NCI-H146 treated with DMSO at 0.1 percent for 48 hours (cell line): ENCODE measurements at regions not wholly inside any gene's neighbourhood (a gene's known extent, or its start where the extent isn't known, plus 50 kb on each side); places are given as distances from the start of the nearest gene placed in this dataset.
"Not testable (repeated sequence)": the region's sequence is repeated elsewhere in the genome, so short reads cannot be mapped to it uniquely, and the experiment has no call there.

Experiments used
- DNase-seq: peaks from one replicate; lab custom pipeline; 2025; ENCODE audit not compliant: unreplicated experiment; lab: John Stamatoyannopoulos, UW

DNA sequence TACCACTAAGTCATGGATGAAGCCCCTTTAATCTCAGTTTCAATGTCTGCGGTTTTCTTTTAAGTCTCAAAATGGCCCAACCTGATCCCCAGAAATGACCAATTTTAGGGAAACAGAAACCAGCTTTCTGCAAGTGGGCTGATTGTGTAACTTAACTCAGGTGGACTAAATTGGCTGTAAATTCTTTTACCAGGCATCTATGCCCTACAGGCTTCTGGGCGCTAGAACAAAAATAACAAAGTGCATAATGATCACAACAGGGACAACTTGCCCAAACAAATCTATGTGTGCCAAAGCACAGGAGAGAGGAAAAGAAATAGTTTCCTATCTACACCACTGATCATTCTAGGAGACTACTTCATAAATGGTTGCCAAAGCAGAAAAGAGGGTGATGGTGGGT, 112.3 kb upstream of the SETBP1 start:
- no peak for DNase-seq

DNA sequence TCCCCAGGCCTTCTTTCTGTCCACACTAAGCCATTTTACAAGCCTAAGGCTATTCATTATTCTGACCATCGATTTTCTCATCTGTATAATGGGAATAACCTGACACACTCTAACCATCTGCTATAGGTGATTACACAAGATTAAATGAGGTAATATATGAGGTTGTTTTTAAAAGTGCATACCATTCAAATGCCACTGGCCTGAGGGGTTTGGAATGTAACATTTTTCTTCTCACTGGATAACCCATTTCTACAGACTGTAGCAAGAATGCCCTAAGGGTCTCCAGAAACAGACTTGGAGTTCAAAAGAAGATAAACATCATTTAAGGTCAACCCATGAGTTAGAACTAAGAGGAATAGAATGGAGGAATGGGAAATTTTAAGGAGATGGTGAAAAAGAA, 111.7 kb upstream of the SETBP1 start:
- DNase-seq, result no peak

- no peak for DNase-seq
These were observed 111.2 kb upstream of the SETBP1 start for GRCh38 chr18:44569391-44570055.

DNA sequence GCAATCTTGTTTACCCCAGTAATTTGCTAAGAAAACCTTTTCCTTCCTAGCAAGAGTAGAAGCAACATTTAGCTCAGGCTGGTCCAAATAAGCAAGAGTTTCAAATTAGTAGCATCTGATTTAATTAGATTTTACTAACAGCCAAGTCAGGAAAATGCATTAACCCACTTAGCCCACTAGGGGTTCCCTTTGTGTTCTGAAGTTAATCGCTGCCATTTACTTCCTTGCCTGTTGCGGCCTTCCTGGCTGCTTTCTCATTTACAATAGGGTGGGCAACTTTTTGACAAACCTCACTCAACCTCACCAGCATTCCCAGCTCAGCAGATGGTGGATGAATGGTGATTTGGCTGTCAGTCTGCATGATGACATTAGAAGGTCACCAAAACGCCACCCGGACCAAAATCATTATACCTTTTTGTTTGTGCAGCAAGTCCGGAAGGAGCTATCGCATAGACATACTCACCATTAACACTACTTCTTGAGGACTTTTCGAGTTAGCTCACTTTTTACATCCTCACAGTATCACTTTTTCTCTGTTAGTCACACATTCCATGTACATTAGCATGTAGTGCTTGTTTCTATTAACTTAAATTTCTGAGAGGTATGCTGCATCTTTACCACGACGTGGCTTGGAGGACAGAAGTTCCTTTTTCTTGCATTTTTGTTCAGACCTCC, 101.5 kb upstream of the SETBP1 start:
- DNase-seq, result no peak

DNA sequence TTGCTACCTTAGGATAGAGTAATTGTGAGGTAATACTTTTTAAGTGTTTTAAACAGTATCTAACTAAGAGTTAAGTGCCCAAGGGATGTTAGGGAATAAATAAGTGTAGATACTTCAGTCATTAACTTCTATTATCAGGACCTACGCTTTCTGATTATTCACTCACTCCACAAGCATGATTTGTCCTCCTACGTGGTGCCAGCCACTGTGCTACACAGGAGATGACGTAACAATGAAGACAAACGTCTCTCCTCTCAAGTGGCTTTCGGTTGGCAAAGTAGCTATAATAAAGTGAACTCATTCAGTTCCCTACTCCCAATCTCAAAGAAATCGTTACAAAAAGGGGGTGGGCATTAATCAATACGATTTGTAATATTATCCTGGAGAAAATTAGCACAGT, 100.9 kb upstream of the SETBP1 start:
- DNase-seq, result no peak

DNA sequence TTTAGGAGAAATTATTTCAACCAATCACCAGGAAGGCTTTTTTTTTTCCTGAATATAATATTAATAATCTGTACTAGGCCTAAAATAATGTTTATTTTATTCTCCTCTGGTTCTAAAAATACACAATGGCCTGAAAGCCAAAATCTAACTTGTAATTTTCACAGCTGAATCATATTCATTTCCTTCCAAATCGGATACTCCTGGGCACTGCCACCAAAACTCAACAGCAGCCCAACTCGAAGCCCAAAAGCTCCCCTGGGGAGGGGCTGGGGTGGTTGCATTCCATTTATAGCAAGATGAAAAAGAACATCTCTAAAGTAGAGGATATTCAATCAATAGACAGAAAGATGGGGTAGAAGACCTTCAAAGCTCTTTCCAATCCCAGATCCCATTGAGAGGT, 100.5 kb upstream of the SETBP1 start:
- no peak for DNase-seq

- not testable (repeated sequence) for DNase-seq
These were observed 99.9 kb upstream of the SETBP1 start for GRCh38 chr18:44580782-44581181.

DNA sequence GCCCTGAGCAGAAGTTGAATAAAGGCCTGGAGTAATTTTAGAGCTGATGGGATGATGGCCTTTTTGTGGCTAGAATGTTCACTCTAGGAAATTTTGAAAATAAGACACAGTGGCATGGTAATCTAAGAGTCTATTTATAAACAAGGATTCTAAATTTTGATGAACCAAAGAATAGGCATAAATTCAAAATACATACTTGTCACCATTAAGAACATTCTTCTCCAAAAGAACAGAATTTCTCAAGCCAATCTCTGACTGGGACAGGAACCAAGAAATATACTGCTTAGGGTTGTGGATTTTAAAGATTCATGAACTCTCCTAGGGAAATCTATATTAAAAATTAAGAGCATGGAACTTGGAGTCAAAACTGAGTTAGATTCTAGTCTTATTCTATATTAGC, 98.2 kb upstream of the SETBP1 start:
- no peak for DNase-seq

DNA sequence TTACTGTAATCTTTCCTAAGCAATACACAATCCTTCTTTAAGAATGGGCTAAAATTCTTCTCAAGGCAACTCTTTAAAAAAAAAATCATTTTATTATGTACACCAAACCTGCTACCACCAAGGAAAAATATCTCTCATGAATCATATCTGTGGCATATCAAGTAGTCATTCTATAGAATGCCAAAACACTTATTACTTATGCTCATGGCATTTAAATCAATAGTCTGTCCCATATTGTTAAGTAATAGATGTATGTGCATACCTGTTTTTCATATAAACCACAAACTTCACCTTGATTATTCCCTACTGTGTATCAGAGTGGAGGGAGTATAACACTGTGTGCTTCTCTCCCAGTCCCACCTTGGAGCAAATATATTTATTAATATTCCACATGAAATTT, 95.8 kb upstream of the SETBP1 start:
- no peak for DNase-seq

GRCh38 chr18:44586782-44587524, 93.7 kb upstream of the SETBP1 start:
- no peak for DNase-seq

DNA sequence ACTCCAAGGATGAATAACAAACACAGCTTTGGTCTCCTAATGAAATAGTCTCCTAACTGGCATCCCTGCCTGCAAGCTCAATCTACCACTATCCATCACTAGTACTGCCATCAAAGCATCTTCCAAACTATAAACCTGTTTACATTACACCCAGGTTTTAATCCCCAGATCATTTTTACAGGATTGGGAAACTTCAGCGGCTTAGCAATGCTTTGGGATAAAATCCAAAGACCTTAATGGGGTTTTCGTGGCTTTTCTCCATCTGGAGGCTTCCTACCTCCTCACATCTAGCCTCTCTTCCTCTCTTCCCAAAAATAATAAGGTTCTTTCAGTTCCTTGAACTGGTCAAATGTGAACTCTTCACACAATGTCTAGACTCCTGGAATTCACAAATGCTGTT, 92.2 kb upstream of the SETBP1 start:
- DNase-seq, result no peak

- DNase-seq, result no peak
These were observed 90.9 kb upstream of the SETBP1 start for GRCh38 chr18:44589693-44590355.

DNA sequence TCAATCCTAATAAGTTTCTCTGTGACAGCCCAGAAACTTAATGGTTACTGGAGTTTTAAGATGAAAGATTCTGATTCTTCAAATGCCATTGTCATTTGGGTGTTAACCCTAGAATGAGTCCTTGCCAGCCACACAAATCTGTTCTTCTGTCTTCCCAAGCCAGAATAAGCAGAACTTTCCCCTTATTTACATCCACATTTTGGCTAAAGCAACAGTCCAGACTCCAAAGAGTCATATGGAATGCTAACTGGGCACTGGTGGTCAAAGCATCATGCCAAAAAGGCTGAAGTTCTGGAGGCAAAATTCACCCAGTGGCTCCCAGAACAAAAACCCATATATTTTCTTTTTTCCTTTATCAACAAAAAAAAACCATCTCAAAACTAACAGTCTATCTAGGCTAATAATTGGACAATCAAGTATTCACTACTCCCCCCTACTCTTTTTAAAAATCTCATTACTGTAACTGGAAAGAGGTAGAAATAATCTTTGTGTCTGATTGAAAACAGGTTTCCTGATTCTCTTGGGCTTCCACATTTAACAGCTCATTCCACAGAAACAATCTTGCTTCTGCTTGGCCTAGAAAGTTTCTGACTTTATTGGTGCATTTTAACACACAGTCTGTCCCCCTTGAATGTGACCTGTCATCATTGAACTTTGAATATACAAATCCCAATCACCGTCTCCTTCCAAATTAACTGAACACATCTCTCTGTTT, 89.6 kb upstream of the SETBP1 start:
- DNase-seq, result no peak

DNA sequence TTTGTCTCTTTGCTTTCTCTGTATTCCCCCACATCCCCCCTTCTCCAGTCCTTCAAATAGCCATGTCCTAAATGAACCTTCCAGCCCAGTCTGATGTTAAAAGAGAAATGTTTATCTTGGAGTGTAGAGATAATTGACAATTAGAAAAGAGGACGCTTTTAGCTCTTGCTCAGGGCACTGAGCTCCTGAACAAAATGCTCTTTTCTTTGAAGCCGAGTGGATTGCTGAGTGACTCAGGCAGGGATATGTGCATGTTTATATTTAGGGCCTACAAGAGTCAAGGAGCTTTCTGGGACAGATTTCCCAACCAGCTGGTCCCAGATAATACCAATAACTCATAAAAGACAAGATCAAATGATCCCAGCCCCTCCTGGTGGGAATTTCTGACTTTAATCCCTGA, 88.0 kb upstream of the SETBP1 start:
- DNase-seq, result no peak

DNA sequence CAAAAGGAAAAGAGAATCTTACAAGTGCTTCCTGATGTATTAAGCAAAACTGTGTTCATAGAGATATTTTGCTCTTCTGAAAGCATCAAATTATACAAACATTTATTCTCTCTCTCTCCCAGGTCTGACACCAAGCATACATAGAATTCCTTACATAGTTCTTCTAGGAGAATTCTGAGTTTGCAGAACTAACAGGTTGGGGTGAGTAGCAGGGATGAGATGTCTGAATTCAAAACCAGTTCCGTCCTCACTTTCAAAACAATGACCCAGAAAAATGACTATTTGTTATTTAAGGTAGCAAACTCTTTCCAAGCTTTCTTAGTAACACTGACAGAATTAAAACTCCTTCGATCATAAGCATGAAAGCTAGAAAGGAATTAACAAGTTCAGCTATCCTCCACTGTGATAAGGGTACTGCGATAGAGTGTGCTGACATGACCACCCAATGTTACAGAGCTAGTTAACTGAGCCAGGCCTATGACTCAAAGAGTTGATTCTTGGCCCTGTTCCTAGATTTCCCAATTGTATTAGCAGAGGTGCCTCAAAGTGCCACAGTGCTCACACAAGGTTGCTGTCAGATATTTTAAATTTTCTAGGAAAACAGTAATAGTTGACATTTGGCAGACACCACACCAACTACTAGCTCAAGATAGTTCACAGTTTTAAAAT, 85.8 kb upstream of the SETBP1 start:
- DNase-seq, result no peak

- DNase-seq, result no peak
These were observed 82.9 kb upstream of the SETBP1 start for GRCh38 chr18:44597797-44598196.

- no peak for DNase-seq
These were observed 82.2 kb upstream of the SETBP1 start for GRCh38 chr18:44598514-44598913.

- DNase-seq, result no peak
These were observed 81.3 kb upstream of the SETBP1 start for GRCh38 chr18:44599412-44599811.

DNA sequence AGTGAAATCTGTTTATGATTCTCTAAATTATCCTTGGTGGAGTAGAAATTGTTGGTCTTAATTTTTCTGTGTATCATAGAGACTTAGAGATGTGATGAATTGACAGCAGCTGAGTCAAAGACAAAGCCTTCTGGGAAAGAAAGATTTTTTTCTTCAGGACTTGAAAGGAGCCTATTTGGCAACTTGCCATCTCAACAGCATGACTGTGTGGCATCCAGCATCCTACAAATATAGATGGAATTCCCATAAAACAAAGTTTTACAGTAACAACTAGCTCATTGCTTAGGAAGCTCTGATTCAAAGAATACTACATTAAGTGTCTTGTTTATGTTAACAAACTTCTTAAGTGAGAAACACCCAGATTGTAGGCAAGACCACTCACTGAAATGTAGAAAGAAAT, 79.2 kb upstream of the SETBP1 start:
- DNase-seq, result no peak

GRCh38 chr18:44602380-44602779, 78.3 kb upstream of the SETBP1 start:
- no peak for DNase-seq

DNA sequence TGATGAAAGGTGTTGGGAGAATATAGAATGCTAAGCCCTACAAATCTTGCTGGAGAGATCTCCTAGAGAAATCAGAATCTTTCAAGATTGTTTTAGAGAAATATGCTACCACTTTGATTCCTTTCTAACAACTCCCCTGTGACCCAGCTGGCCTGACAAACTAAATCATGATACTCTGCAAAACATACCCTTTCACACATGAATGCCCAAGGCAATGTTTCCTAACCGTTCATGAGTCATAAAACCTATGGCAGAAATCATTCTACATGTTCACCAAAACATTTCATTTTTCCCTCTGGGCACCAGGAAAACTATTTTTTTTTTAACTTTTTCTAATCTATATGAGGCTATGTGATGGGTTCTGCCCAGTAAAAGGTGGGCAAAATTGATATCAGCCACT, 77.8 kb upstream of the SETBP1 start:
- DNase-seq, result no peak
